Left kidney (tissue), 1 donor: ENCODE measurements at regions not wholly inside any gene's neighbourhood (a gene's known extent, or its start where the extent isn't known, plus 50 kb on each side); places are given as distances from the start of the nearest gene placed in this dataset.
A peak's percentile ranks its signal among the peaks of the same experiment; 100 is the strongest.

Experiments used
- DNase-seq: peaks from one replicate; pipeline ENCODE4 v3.0.0-alpha.2; 2013

DNA sequence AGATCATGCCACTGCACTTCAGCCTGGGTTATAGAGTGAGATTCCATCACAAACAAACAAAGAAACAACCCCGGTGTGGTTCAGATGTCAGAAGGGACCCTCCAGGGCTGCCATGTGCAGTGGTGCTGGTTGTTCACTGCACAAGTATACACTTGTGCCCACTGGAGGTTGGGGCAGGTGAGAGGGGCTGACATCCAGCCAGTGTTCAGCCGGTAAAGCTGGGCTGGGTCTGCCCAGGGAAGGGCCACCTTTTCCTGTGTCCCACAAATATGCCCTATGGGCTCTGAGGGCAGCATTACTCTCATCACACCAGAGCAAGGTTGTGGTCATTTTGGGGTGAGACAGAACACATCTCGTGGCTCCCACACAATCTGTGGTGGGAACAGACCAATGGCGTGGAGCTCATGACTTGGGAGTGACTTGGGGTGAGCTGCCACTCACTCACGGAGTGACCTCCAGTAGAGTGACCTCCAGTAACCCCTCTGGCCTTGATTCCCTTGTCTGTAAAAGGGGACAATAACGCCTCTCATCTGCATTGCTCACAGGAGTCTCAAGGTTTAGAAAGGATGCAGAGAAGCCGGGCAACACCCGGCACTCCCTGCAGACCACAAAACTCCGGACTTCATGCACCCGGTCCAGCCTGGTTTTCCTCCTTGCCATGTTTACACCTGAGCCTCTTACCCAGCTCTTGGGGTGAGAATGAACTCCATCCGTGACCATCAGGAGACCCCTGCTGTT is 69.0 kb upstream of the VRK1 start:
- no peak for DNase-seq

- no peak for DNase-seq
Measured at GRCh38 chr14:96729889-96730288, 67.3 kb upstream of the VRK1 start.

- DNase-seq, result no peak
Measured at GRCh38 chr14:96730386-96730785, 66.8 kb upstream of the VRK1 start.

DNA sequence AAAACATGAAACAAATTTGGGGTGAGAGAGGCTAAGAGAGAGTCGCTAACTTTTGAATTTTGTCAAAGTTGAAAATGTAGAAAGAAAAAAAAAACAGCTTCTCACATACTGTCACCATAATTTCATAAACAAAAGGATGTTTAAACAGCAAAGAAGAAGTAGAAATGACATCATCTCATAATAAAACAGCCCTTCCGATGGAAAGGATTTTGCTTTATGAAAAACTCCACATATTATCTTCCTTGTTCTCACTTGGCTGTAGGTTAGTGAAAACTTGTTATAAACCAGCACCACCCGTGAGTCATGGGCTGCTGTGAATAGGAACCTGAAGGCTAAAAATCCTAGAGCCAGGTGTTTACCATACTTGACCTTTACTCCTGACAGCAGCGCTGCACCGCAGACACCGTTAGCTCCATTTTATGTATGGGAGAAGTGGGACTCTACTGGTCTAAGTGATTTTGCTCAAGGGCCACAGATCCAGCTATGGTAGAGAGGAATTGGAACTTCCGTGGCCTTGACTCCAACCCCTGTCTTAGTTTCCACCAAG is 63.0 kb upstream of the VRK1 start:
- DNase-seq, result no peak

DNA sequence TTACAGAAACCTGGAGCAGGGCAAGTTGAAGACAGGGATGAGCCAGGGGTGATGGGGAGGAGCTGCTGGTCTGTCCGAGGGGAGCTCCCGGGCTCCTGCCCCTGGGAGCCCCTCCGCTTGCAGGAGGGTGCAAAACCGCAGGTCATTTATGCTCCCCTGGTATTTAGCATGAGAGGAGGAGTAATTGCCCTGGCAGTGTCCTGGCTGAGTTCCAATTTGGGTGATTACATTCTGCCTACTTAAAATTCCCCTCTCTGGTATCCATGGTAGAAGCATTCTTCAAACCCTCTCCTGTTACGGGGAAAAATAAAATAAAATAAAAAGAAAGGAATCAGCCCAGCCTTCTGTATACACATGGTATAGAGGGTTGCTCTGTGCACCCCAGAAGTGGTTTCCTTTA is 61.7 kb upstream of the VRK1 start:
- peak; percentile 42 for DNase-seq

GRCh38 chr14:96736439-96736838 is 60.7 kb upstream of the VRK1 start:
- no peak for DNase-seq

GRCh38 chr14:96737881-96738280 is 59.3 kb upstream of the VRK1 start:
- no peak for DNase-seq

- no peak for DNase-seq
Measured at GRCh38 chr14:96739200-96739910, 57.8 kb upstream of the VRK1 start.

- peak; percentile 45 for DNase-seq
Measured at GRCh38 chr14:96741151-96741977, 55.8 kb upstream of the VRK1 start.

DNA sequence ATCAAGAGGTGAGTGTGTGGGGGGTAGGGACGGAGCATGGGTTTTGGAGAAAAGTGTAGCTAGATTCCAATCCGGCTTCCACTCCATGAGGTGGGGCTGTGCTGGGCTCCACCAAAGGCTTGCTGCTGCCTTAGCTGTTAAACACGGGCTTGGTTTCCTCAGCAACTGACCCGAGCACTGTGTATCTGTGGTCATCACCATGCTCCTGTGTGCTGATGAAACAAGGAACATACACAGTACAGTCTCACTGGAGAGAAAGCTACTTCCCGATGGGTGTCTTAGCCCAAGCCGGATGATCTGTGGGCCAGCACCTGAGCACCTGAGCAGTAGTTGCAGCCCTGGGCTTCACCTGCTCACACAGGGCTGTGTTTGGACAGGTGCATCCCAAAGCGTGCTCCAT is 52.9 kb upstream of the VRK1 start:
- no peak for DNase-seq

DNA sequence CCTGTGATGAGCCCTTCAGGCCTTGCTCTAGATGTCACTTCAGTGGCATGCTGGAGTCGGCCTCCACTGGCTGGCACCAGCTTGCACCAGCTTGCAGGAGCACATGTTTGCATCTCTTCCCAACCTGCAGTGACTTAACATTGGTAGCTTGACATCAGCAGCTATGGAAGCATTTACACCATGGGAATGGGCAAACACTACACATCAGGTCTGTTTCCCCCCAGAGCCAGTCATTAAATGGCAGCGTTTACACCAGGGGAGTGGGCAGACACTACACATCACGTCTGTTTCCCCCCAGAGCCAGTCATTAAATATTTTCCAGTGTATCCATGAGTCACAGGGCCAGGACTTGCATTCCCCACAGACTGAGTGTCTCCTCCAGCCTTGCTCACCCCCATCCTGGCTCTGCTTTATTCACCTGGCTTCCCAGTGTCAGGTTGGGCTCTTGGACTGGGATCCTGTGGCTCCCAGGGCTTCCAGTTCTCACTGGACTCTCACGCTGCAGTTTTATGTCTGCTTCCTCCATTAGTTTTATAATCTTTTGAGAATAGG is 51.6 kb upstream of the VRK1 start:
- no peak for DNase-seq

DNA sequence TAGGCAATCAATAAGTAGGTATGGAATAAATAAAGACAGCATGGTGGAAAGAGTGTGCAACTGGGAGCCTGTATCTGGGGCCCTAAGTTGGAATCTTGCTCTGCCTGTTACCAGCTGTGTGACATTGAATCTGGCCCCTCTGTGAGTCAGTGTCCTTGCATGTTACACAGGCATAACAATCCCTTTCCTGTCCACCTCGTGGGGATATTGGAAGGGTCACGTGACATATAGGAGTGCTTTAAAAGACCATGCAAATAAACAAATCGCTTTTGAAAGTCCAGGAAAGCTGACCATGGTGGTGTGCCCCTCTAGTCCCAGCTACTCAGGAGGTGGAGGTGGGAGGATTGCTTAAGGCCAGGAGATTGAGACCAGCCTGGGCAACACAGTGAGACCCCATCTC is 51.1 kb upstream of the VRK1 start:
- DNase-seq, result no peak

- no peak for DNase-seq
Measured at GRCh38 chr14:96747006-96747405, 50.2 kb upstream of the VRK1 start.
